ENCODE measurements at regions not wholly inside any gene's neighbourhood (a gene's known extent, or its start where the extent isn't known, plus 50 kb on each side); places are given as distances from the start of the nearest gene placed in this dataset.

- Histone ChIP-seq H3K79me2 (ENCODE audit: control insufficient read depth, insufficient read depth, low read length) (no peaks in the 10 kb centered on the region), H2BK120ac (ENCODE audit: low read depth, low read length) (no peak overlapping the region), H4K5ac (ENCODE audit: low read length) (no peak overlapping the region), H3K4me1 (ENCODE audit: control insufficient read depth, low read depth, low read length) (no peaks in the 10 kb centered on the region), H3K4me3 (ENCODE audit: low read length) (no peak overlapping the region), H2BK5ac (ENCODE audit: low read length) (no peak overlapping the region), H4K8ac (ENCODE audit: low read depth, low read length) (no peak overlapping the region), H3K23ac (ENCODE audit: low read length) (no peak overlapping the region), H3K27me3 (ENCODE audit: insufficient read depth, low read length, poor library complexity) (no peaks in the 10 kb centered on the region), H3K36me3 (ENCODE audit: control insufficient read depth, insufficient read depth, low read length) (no peaks in the 10 kb centered on the region), H3K4ac (ENCODE audit: low read depth, low read length) (no peak overlapping the region), H3K56ac (ENCODE audit: low read length) (no peak overlapping the region), H3K18ac (ENCODE audit: low read length) (no peak overlapping the region), H3K79me1 (ENCODE audit: low read length) (no peaks in the 10 kb centered on the region), H3K9ac (ENCODE audit: low read length) (no peak overlapping the region), H2AK5ac (ENCODE audit: low read length) (no peak overlapping the region), H3K27ac (ENCODE audit: low read depth, low read length) (no peak overlapping the region), H3K4me2 (ENCODE audit: low read length) (no peak overlapping the region), H2BK15ac (replicated peaks; ENCODE audit: low read depth) (no peak overlapping the region)
- no CpG with 5 or more reads among the region's 3 CpGs for WGBS (ENCODE audit: extremely low coverage, insufficient coverage, low lambda C conversion rate)
- DNase-seq = peak; percentile 0
These were observed 940.6 kb downstream of the PCDH19 start for GRCh38 chrX:99469439-99469838.

- no peak for DNase-seq
- H3K27ac ChIP-seq (ENCODE audit: low read depth, low read length) = no peak overlapping the region
- no peak overlapping the region for H3K23ac ChIP-seq (ENCODE audit: low read length)
- H3K4me2 ChIP-seq (ENCODE audit: low read length) = no peak overlapping the region
- no peak overlapping the region for H2AK5ac ChIP-seq (ENCODE audit: low read length)
- H3K4ac ChIP-seq (ENCODE audit: low read depth, low read length) = no peak overlapping the region
- H3K4me3 ChIP-seq (ENCODE audit: low read length) = no peak overlapping the region
- H3K18ac ChIP-seq (ENCODE audit: low read length) = no peak overlapping the region
- H3K36me3 ChIP-seq (ENCODE audit: control insufficient read depth, insufficient read depth, low read length) = no peaks in the 10 kb centered on the region
- H4K5ac ChIP-seq (ENCODE audit: low read length) = no peak overlapping the region
- H2BK5ac ChIP-seq (ENCODE audit: low read length) = no peak overlapping the region
- H3K79me2 ChIP-seq (ENCODE audit: control insufficient read depth, insufficient read depth, low read length) = no peaks in the 10 kb centered on the region
- H3K56ac ChIP-seq (ENCODE audit: low read length) = no peak overlapping the region
- H3K4me1 ChIP-seq (ENCODE audit: control insufficient read depth, low read depth, low read length) = no peaks in the 10 kb centered on the region
- H2BK15ac ChIP-seq (replicated peaks; ENCODE audit: low read depth) = no peak overlapping the region
- no peak overlapping the region for H3K9ac ChIP-seq (ENCODE audit: low read length)
- WGBS (ENCODE audit: extremely low coverage, insufficient coverage, low lambda C conversion rate) = no CpG with 5 or more reads among the region's 5 CpGs
- H4K8ac ChIP-seq (ENCODE audit: low read depth, low read length) = no peak overlapping the region
- no peaks in the 10 kb centered on the region for H3K79me1 ChIP-seq (ENCODE audit: low read length)
- no peak overlapping the region for H2BK120ac ChIP-seq (ENCODE audit: low read depth, low read length)
- no peaks in the 10 kb centered on the region for H3K27me3 ChIP-seq (ENCODE audit: insufficient read depth, low read length, poor library complexity)
These were observed 941.1 kb downstream of the PCDH19 start for GRCh38 chrX:99468993-99469392.

- Histone ChIP-seq H3K18ac (ENCODE audit: low read length) (no peak overlapping the region), H3K4ac (ENCODE audit: low read depth, low read length) (no peak overlapping the region), H3K27me3 (ENCODE audit: insufficient read depth, low read length, poor library complexity) (no peaks in the 10 kb centered on the region), H3K36me3 (ENCODE audit: control insufficient read depth, insufficient read depth, low read length) (no peaks in the 10 kb centered on the region), H2BK5ac (ENCODE audit: low read length) (no peak overlapping the region), H4K5ac (ENCODE audit: low read length) (no peak overlapping the region), H3K9ac (ENCODE audit: low read length) (no peak overlapping the region), H2BK120ac (ENCODE audit: low read depth, low read length) (no peak overlapping the region), H3K4me3 (ENCODE audit: low read length) (no peak overlapping the region), H4K8ac (ENCODE audit: low read depth, low read length) (no peak overlapping the region), H3K4me1 (ENCODE audit: control insufficient read depth, low read depth, low read length) (no peaks in the 10 kb centered on the region), H3K4me2 (ENCODE audit: low read length) (no peak overlapping the region), H2BK15ac (replicated peaks; ENCODE audit: low read depth) (no peak overlapping the region), H3K79me1 (ENCODE audit: low read length) (no peaks in the 10 kb centered on the region), H3K79me2 (ENCODE audit: control insufficient read depth, insufficient read depth, low read length) (no peaks in the 10 kb centered on the region), H3K23ac (ENCODE audit: low read length) (no peak overlapping the region), H3K27ac (ENCODE audit: low read depth, low read length) (no peak overlapping the region), H2AK5ac (ENCODE audit: low read length) (no peak overlapping the region), H3K56ac (ENCODE audit: low read length) (no peak overlapping the region)
- WGBS (ENCODE audit: extremely low coverage, insufficient coverage, low lambda C conversion rate) = no CpG with 5 or more reads among the region's 4 CpGs
- DNase-seq = no peak
These were observed 948.9 kb downstream of the PCDH19 start for GRCh38 chrX:99461223-99461622.

GRCh38 chrX:99445336-99445735 is 964.7 kb downstream of the PCDH19 start:
- no CpG with 5 or more reads among the region's 1 CpG for WGBS (ENCODE audit: extremely low coverage, insufficient coverage, low lambda C conversion rate)
- H3K36me3 ChIP-seq (ENCODE audit: control insufficient read depth, insufficient read depth, low read length) = no peaks in the 10 kb centered on the region
- H3K4me2 ChIP-seq (ENCODE audit: low read length) = no peak overlapping the region
- H3K23ac ChIP-seq (ENCODE audit: low read length) = no peak overlapping the region
- H2BK120ac ChIP-seq (ENCODE audit: low read depth, low read length) = no peak overlapping the region
- no peak overlapping the region for H2AK5ac ChIP-seq (ENCODE audit: low read length)
- no peak for DNase-seq
- no peak overlapping the region for H3K27ac ChIP-seq (ENCODE audit: low read depth, low read length)
- H3K27me3 ChIP-seq (ENCODE audit: insufficient read depth, low read length, poor library complexity) = no peaks in the 10 kb centered on the region
- H4K8ac ChIP-seq (ENCODE audit: low read depth, low read length) = no peak overlapping the region
- H3K4ac ChIP-seq (ENCODE audit: low read depth, low read length) = no peak overlapping the region
- H4K5ac ChIP-seq (ENCODE audit: low read length) = no peak overlapping the region
- no peak overlapping the region for H3K9ac ChIP-seq (ENCODE audit: low read length)
- H3K56ac ChIP-seq (ENCODE audit: low read length) = no peak overlapping the region
- H2BK5ac ChIP-seq (ENCODE audit: low read length) = no peak overlapping the region
- no peak overlapping the region for H3K4me3 ChIP-seq (ENCODE audit: low read length)
- no peak overlapping the region for H3K18ac ChIP-seq (ENCODE audit: low read length)
- H3K4me1 ChIP-seq (ENCODE audit: control insufficient read depth, low read depth, low read length) = no peaks in the 10 kb centered on the region
- H3K79me2 ChIP-seq (ENCODE audit: control insufficient read depth, insufficient read depth, low read length) = no peaks in the 10 kb centered on the region
- no peak overlapping the region for H2BK15ac ChIP-seq (replicated peaks; ENCODE audit: low read depth)
- H3K79me1 ChIP-seq (ENCODE audit: low read length) = no peaks in the 10 kb centered on the region

GRCh38 chrX:99421796-99422195 is 988.3 kb downstream of the PCDH19 start:
- H3K4me2 ChIP-seq (ENCODE audit: low read length) = no peak overlapping the region
- H2BK5ac ChIP-seq (ENCODE audit: low read length) = no peak overlapping the region
- no peak overlapping the region for H3K27ac ChIP-seq (ENCODE audit: low read depth, low read length)
- H3K27me3 ChIP-seq (ENCODE audit: insufficient read depth, low read length, poor library complexity) = no peaks in the 10 kb centered on the region
- H3K4ac ChIP-seq (ENCODE audit: low read depth, low read length) = no peak overlapping the region
- H2AK5ac ChIP-seq (ENCODE audit: low read length) = no peak overlapping the region
- no peaks in the 10 kb centered on the region for H3K4me1 ChIP-seq (ENCODE audit: control insufficient read depth, low read depth, low read length)
- H4K8ac ChIP-seq (ENCODE audit: low read depth, low read length) = no peak overlapping the region
- H3K79me2 ChIP-seq (ENCODE audit: control insufficient read depth, insufficient read depth, low read length) = no peaks in the 10 kb centered on the region
- no peak overlapping the region for H3K9ac ChIP-seq (ENCODE audit: low read length)
- H3K56ac ChIP-seq (ENCODE audit: low read length) = no peak overlapping the region
- no peaks in the 10 kb centered on the region for H3K79me1 ChIP-seq (ENCODE audit: low read length)
- no peak overlapping the region for H3K4me3 ChIP-seq (ENCODE audit: low read length)
- DNase-seq = no peak
- H3K36me3 ChIP-seq (ENCODE audit: control insufficient read depth, insufficient read depth, low read length) = no peaks in the 10 kb centered on the region
- no peak overlapping the region for H3K18ac ChIP-seq (ENCODE audit: low read length)
- H2BK120ac ChIP-seq (ENCODE audit: low read depth, low read length) = no peak overlapping the region
- no peak overlapping the region for H2BK15ac ChIP-seq (replicated peaks; ENCODE audit: low read depth)
- H3K23ac ChIP-seq (ENCODE audit: low read length) = no peak overlapping the region
- no peak overlapping the region for H4K5ac ChIP-seq (ENCODE audit: low read length)

- Histone ChIP-seq H3K27me3 (ENCODE audit: insufficient read depth, low read length, poor library complexity) (no peaks in the 10 kb centered on the region), H3K4me1 (ENCODE audit: control insufficient read depth, low read depth, low read length) (no peaks in the 10 kb centered on the region), H3K56ac (ENCODE audit: low read length) (no peak overlapping the region), H3K27ac (ENCODE audit: low read depth, low read length) (no peak overlapping the region), H2BK15ac (replicated peaks; ENCODE audit: low read depth) (no peak overlapping the region), H4K8ac (ENCODE audit: low read depth, low read length) (no peak overlapping the region), H3K18ac (ENCODE audit: low read length) (no peak overlapping the region), H3K4ac (ENCODE audit: low read depth, low read length) (no peak overlapping the region), H4K5ac (ENCODE audit: low read length) (no peak overlapping the region), H3K4me3 (ENCODE audit: low read length) (no peak overlapping the region), H3K36me3 (ENCODE audit: control insufficient read depth, insufficient read depth, low read length) (no peaks in the 10 kb centered on the region), H2AK5ac (ENCODE audit: low read length) (no peak overlapping the region), H2BK5ac (ENCODE audit: low read length) (no peak overlapping the region), H3K23ac (ENCODE audit: low read length) (no peak overlapping the region), H3K79me2 (ENCODE audit: control insufficient read depth, insufficient read depth, low read length) (no peaks in the 10 kb centered on the region), H3K79me1 (ENCODE audit: low read length) (no peaks in the 10 kb centered on the region), H3K4me2 (ENCODE audit: low read length) (no peak overlapping the region), H2BK120ac (ENCODE audit: low read depth, low read length) (no peak overlapping the region), H3K9ac (ENCODE audit: low read length) (no peak overlapping the region)
- DNase-seq = no peak
- WGBS (ENCODE audit: extremely low coverage, insufficient coverage, low lambda C conversion rate) = no CpG with 5 or more reads among the region's 1 CpG
These were observed 994.6 kb downstream of the PCDH19 start for GRCh38 chrX:99415470-99415869.

Measured in mesendoderm (in vitro differentiated cells).